ENCODE measurements at regions not wholly inside any gene's neighbourhood (a gene's known extent, or its start where the extent isn't known, plus 50 kb on each side); places are given as distances from the start of the nearest gene placed in this dataset.

- TF ChIP-seq CTCF (conservative IDR thresholded peaks at IDR 0.05; ENCODE audit: control insufficient read depth, insufficient read depth, low read depth, low read length), result no peak
- no peak overlapping the region for H3K4me3 ChIP-seq (ENCODE audit: control insufficient read depth, low read depth, low read length)
- DNase-seq (ENCODE audit: low read depth), result peak; percentile 4
Observed at GRCh38 chr5:124859556-124860290, 113.3 kb upstream of the ZNF608 start.

- DNase-seq (ENCODE audit: low read depth), result peak; percentile 17
- TF ChIP-seq CTCF (conservative IDR thresholded peaks at IDR 0.05; ENCODE audit: control insufficient read depth, insufficient read depth, low read depth, low read length), result no peak
- no peak overlapping the region for H3K4me3 ChIP-seq (ENCODE audit: control insufficient read depth, low read depth, low read length)
Observed at GRCh38 chr5:124860291-124860655, 113.8 kb upstream of the ZNF608 start.

- no peak for DNase-seq (ENCODE audit: low read depth)
- no peak overlapping the region for H3K4me3 ChIP-seq (ENCODE audit: control insufficient read depth, low read depth, low read length)
- TF ChIP-seq CTCF (conservative IDR thresholded peaks at IDR 0.05; ENCODE audit: control insufficient read depth, insufficient read depth, low read depth, low read length), result no peak
Observed at GRCh38 chr5:124865066-124865465, 118.6 kb upstream of the ZNF608 start.

GRCh38 chr5:124865603-124866354 is 119.3 kb upstream of the ZNF608 start:
- H3K4me3 ChIP-seq (ENCODE audit: control insufficient read depth, low read depth, low read length), result no peak overlapping the region
- TF ChIP-seq CTCF (conservative IDR thresholded peaks at IDR 0.05; ENCODE audit: control insufficient read depth, insufficient read depth, low read depth, low read length), result no peak
- no peak for DNase-seq (ENCODE audit: low read depth)

- DNase-seq (ENCODE audit: low read depth), result no peak
- TF ChIP-seq CTCF (conservative IDR thresholded peaks at IDR 0.05; ENCODE audit: control insufficient read depth, insufficient read depth, low read depth, low read length), result no peak
Observed at GRCh38 chr5:124866355-124867136, 120.1 kb upstream of the ZNF608 start.

GRCh38 chr5:124867137-124867704 is 120.8 kb upstream of the ZNF608 start:
- no peak for TF ChIP-seq CTCF (conservative IDR thresholded peaks at IDR 0.05; ENCODE audit: control insufficient read depth, insufficient read depth, low read depth, low read length)
- no peak overlapping the region for H3K4me3 ChIP-seq (ENCODE audit: control insufficient read depth, low read depth, low read length)
- peak; percentile 34 for DNase-seq (ENCODE audit: low read depth)

More at GRCh38 chr5:124866355-124867136, 120.1 kb upstream of the ZNF608 start:
- no peak overlapping the region for H3K4me3 ChIP-seq (ENCODE audit: control insufficient read depth, low read depth, low read length)

All from fibroblast of mammary gland (primary cell).